ENCODE measurements at regions not wholly inside any gene's neighbourhood (a gene's known extent, or its start where the extent isn't known, plus 50 kb on each side); places are given as distances from the start of the nearest gene placed in this dataset.

DNA sequence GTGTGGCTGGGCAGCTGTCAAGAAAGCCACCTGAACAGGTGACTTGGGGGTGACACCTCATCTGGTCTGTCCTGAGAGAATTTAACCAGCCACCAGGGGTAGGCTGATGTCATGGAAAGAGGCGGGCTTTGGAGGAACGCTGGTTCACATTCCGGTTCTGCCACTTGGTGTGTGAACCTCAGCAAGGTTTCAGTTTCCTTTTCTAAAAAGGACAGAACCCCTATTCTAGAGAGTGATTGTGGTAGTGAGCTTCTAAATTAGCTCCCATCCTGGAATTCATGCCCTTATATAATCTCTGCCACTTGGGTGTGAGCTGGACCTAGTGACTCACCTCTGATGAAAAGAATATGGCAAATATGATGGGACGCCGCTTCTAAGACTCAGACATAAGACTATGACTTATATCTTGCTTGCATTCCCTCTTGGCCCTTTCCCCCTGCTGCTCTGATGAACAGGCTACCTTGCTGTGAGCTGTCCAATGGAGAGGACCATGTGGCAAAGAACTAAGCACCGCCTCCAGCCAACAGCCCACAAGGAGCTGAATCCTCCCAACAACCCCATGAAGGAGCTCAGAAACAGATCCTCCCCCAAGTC lies 332.1 kb downstream of the RRAGC start:
- H3K4me1 Mint-ChIP-seq (ENCODE audit: low read depth) = peaks cover 17% of the 10 kb centered on the region
- peaks cover 4% of the 10 kb centered on the region for H3K36me3 Mint-ChIP-seq (ENCODE audit: low read depth)
- peak; percentile 67 for DNase-seq (ENCODE audit: low spot score)
- peak overlapping the region; percentile 49 for H3K4me3 Mint-ChIP-seq
- peaks cover 13% of the 10 kb centered on the region for H3K9me3 Mint-ChIP-seq
- peak overlapping the region; percentile 86 for H3K27ac Mint-ChIP-seq
- peaks cover 11% of the 10 kb centered on the region for H3K27me3 Mint-ChIP-seq (ENCODE audit: low read depth)

DNA sequence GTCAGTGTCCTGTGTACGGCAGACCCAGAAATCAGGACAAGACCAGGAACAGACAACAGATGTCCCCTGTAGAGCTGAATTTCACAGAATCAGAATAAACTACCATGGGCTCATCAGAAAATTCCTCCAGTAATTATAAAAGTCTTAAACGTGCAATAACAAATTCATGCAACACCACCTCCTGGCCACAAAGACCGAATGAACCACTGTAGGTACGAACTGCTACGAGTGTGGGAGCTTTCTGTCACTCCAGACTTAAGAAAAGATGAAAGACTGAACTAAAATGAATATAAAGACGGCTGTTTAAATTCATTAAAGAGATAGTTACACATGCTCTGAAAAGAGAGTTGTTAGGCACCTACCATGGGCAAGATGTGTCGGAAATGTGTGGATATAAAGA lies 333.5 kb downstream of the RRAGC start:
- H3K27ac Mint-ChIP-seq = peak overlapping the region; percentile 70
- H3K36me3 Mint-ChIP-seq (ENCODE audit: low read depth) = peaks cover 4% of the 10 kb centered on the region
- peaks cover 14% of the 10 kb centered on the region for H3K27me3 Mint-ChIP-seq (ENCODE audit: low read depth)
- peaks cover 13% of the 10 kb centered on the region for H3K9me3 Mint-ChIP-seq
- peaks cover 17% of the 10 kb centered on the region for H3K4me1 Mint-ChIP-seq (ENCODE audit: low read depth)
- DNase-seq (ENCODE audit: low spot score) = no peak
- no peak overlapping the region for H3K4me3 Mint-ChIP-seq

DNA sequence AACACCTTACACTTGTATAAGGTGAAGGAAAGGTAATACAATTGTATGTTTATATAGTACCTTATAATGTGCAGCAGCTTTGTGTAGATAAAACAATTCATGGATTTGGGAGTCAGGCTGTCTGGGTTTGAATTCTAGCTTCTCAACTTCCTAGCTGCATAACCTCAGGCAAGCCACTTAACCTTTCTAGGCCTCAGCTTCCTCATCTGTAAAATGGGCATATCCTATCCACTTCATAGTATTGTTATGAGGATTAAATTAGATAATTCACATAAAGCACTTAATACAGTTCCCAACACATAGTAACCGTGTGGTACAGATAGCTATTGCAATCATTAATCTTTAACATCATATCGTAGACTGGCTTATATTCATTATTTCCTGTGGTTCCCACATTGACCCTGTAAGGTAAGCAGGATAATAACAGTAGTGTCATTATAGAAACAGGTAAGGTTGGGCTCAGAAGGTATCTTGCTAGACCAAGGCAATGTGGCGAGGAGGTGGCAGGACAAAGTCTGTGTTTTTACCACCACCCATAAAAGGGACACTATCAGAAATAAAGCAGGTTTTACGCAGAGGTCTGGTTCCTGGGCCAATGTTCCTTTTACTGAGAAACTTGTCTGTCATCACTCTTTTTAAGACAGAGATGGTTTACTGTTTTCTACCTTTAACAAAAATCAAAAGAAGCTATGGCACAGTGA lies 334.1 kb downstream of the RRAGC start:
- H3K9me3 Mint-ChIP-seq = peaks cover 10% of the 10 kb centered on the region
- peaks cover 17% of the 10 kb centered on the region for H3K4me1 Mint-ChIP-seq (ENCODE audit: low read depth)
- H3K27ac Mint-ChIP-seq = no peak overlapping the region
- H3K4me3 Mint-ChIP-seq = no peak overlapping the region
- no peak for DNase-seq (ENCODE audit: low spot score)
- H3K27me3 Mint-ChIP-seq (ENCODE audit: low read depth) = peaks cover 15% of the 10 kb centered on the region
- H3K36me3 Mint-ChIP-seq (ENCODE audit: low read depth) = peaks cover 4% of the 10 kb centered on the region

DNA sequence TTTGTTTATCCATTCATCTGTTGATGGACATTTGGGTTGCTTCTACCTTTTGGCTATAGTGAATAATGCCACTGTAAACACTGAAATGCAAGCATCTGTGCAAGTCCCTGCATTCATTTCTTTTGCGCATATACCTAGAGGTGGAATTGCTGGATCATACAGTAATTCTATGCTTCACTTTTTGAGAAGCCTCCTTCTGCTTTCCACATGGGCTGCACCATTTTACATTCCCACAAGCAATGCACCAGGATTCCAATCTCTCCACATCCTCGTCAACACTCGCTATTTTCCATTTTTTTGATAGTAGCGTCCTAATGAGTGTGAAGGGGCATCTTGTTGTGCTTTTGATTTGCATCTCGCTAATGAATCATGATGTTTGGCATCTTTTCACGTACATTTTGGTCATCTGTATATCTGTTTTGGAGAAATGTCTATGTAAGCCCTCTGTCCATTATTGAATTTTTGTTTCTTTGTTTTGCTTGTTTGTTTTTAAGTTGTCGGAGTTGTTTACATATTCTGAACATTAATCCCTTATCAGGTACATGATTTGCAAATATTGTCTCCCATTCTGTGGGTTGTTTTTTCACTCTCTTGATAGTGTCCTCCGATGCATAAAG lies 335.4 kb downstream of the RRAGC start:
- Mint-ChIP-seq H3K9me3 (peaks cover 9% of the 10 kb centered on the region), H3K36me3 (ENCODE audit: low read depth) (peaks cover 4% of the 10 kb centered on the region), H3K4me3 (no peak overlapping the region), H3K27me3 (ENCODE audit: low read depth) (peaks cover 22% of the 10 kb centered on the region), H3K4me1 (ENCODE audit: low read depth) (peaks cover 19% of the 10 kb centered on the region), H3K27ac (no peak overlapping the region)
- DNase-seq (ENCODE audit: low spot score) = no peak

DNA sequence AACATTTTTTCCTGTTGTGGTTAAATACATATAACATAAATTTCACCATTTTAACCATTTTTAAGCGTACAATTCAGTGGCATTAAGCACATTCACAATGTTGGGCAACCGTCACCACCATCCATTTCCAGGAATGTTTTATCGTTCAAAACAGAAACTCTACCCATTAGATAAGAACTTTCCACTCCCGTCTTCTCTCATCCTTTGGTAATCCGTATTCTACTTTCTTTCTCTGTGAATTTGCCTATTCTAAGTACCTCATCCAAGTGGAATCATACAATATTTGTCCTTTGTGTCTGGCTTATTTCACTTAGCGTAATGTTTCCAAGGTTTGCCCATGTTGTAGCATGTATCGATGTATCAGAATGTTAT lies 336.0 kb downstream of the RRAGC start:
- Mint-ChIP-seq H3K4me3 (no peak overlapping the region), H3K4me1 (ENCODE audit: low read depth) (peaks cover 18% of the 10 kb centered on the region), H3K36me3 (ENCODE audit: low read depth) (peaks cover 3% of the 10 kb centered on the region), H3K27ac (no peak overlapping the region), H3K27me3 (ENCODE audit: low read depth) (peaks cover 23% of the 10 kb centered on the region), H3K9me3 (peaks cover 7% of the 10 kb centered on the region)
- no peak for DNase-seq (ENCODE audit: low spot score)

DNA sequence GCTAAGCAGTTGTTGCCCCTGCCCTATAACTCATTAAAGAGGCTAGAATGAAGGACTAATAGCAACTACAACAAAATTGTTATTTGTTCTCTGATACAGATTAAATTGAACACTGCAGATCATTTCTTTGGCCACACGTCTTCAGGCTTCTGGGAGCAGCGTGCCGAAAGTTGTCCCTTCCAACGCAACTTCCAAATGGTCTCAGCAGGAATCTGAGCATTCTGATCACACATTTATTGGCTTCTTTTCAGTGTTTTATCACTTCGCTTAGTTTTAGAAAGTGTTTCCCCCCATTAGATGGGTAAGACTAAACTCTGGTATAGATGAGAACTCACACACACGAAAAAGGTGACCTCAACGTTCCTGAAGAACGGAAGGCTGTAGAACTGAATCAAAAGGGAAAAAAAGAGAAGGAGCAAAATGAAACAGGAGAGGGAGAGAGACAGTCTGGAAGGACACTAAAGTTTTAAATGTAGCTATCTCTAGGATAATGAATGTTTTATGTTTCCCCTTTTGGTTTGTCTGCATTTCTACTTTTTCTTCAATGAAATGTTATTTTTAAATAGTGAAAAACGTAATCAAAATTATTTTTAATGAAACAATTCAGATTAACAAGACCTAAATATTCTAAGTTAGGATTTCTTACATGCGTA lies 336.5 kb downstream of the RRAGC start:
- DNase-seq (ENCODE audit: low spot score) = no peak
- H3K36me3 Mint-ChIP-seq (ENCODE audit: low read depth) = peaks cover under 1% of the 10 kb centered on the region
- peaks cover 26% of the 10 kb centered on the region for H3K27me3 Mint-ChIP-seq (ENCODE audit: low read depth)
- peaks cover 17% of the 10 kb centered on the region for H3K4me1 Mint-ChIP-seq (ENCODE audit: low read depth)
- peaks cover 5% of the 10 kb centered on the region for H3K9me3 Mint-ChIP-seq
- no peak overlapping the region for H3K27ac Mint-ChIP-seq
- no peak overlapping the region for H3K4me3 Mint-ChIP-seq

DNA sequence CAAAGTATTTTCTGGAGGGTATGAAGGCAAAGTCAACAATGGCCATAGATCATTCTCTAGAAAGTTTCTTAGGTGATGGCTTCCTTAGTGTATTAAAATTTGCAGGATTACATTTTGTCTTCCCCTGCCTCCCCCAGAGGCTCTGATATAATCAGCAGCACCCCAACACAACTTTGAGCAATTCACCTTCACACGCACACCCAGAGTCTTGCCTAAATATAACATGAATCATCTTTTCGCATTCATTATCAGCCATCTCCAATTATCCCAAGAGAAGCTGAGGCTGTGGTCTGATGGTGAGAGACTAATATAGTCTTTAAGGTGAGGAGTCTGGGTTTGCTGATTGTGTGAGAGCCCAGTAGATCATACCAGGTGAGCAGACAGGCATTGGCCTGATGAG lies 343.0 kb downstream of the RRAGC start:
- Mint-ChIP-seq H3K36me3 (ENCODE audit: low read depth) (no peaks in the 10 kb centered on the region), H3K27me3 (ENCODE audit: low read depth) (peaks cover 14% of the 10 kb centered on the region), H3K4me3 (no peak overlapping the region), H3K27ac (no peak overlapping the region), H3K4me1 (ENCODE audit: low read depth) (peaks cover 2% of the 10 kb centered on the region), H3K9me3 (no peaks in the 10 kb centered on the region)
- DNase-seq (ENCODE audit: low spot score) = no peak

DNA sequence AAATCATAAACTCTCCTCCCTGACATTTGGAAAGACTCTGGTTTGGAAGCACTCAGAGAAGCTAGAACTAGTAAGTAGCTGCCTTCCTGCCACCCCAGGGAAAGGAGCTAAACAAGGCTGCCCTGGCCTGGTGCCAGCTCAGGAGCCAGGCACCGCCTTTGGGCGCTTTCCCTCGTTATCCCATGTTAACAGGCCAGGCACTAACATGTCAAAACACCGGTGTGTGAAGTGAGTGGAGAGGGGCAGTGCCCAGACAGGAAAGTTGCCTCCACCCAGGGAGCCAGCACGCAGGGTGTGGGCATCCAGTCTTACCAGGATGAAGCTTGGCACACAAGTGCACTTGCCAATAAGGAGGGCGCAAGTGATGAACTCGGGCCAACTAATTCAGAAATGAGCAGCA lies 346.8 kb downstream of the RRAGC start:
- H3K27me3 Mint-ChIP-seq (ENCODE audit: low read depth) = peaks cover 23% of the 10 kb centered on the region
- DNase-seq (ENCODE audit: low spot score) = no peak
- H3K36me3 Mint-ChIP-seq (ENCODE audit: low read depth) = no peaks in the 10 kb centered on the region
- H3K27ac Mint-ChIP-seq = no peak overlapping the region
- H3K4me1 Mint-ChIP-seq (ENCODE audit: low read depth) = no peaks in the 10 kb centered on the region
- H3K4me3 Mint-ChIP-seq = no peak overlapping the region
- H3K9me3 Mint-ChIP-seq = no peaks in the 10 kb centered on the region

DNA sequence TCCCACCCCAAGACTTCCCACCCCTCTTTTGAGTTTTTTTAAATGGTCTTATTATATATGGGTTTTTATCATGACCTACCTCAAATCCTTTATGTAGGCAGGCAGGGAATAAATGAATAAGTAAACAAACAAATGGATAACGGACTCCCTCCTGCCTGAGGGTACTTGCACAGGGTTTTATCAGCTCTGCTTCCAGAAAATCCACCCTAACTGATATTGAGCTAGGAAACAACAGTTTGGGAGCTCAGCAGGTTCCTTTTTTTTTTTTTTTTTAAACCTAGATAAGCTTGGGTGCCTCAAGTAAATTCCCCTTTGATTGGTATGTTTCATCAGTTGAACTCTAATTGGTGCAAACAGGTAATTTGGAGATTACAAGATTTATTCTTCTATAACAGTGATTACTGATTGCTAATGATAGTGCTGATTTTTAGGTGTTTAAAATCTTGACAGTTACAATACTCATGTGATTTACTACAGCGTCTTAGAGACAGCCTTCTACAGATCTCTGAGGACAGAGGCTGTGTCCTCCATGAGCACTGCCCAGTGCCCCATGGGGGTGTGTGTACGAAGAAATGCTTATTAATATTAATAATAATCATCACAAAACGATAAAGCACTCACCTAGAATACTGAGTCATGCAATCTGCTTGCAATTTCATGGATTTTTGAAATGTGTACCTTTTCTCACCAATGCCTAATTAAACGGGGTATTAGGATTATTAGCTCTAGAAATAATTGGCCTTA lies 347.4 kb downstream of the RRAGC start:
- peaks cover 23% of the 10 kb centered on the region for H3K27me3 Mint-ChIP-seq (ENCODE audit: low read depth)

DNA sequence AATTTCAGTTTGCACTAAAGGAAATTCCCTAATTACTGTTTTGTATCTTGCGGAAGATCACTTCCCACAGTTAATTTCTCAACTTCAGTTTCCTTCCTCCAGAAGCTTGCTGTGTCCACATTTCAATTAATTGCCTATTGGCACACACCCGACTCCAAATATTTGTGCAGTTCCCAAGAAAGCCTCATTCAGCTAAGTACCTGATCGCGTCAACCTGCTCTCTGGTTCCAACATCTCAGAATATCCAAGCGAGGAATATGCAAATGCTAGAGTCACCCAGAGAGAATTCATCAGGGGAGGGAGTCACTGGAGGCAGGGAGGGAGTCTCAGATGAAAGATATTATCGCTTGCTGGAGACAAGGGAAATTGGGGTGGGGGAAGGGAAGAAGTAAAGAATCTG lies 351.3 kb downstream of the RRAGC start:
- Mint-ChIP-seq H3K27ac (no peak overlapping the region), H3K9me3 (no peaks in the 10 kb centered on the region), H3K27me3 (ENCODE audit: low read depth) (peaks cover 45% of the 10 kb centered on the region), H3K4me1 (ENCODE audit: low read depth) (no peaks in the 10 kb centered on the region), H3K4me3 (no peak overlapping the region), H3K36me3 (ENCODE audit: low read depth) (no peaks in the 10 kb centered on the region)
- no peak for DNase-seq (ENCODE audit: low spot score)

More for the DNA sequence above, 347.4 kb downstream of the RRAGC start:
- H3K27ac Mint-ChIP-seq = no peak overlapping the region
- H3K36me3 Mint-ChIP-seq (ENCODE audit: low read depth) = no peaks in the 10 kb centered on the region
- H3K4me3 Mint-ChIP-seq = no peak overlapping the region
- no peaks in the 10 kb centered on the region for H3K4me1 Mint-ChIP-seq (ENCODE audit: low read depth)
- no peak for DNase-seq (ENCODE audit: low spot score)
- H3K9me3 Mint-ChIP-seq = no peaks in the 10 kb centered on the region

DNA sequence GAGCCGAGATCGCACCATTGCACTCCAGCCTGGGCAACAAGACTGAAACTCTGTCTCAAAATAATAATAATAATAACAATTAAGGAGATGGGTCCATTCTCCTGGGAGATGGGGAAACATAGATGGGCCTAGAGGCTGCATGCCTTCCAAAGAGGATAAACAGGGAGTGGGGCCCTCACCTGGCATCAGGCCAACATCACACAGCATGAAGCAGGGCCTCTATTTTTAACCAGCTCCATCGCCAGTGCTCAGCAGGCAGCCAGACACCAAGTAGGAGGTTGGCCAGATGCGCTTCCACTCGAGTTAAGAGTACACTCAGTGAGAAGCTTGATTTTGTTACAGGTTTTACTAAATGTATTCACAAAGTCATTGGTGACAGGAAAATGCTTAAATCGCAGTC lies 352.0 kb downstream of the RRAGC start:
- Mint-ChIP-seq H3K27me3 (ENCODE audit: low read depth) (peaks cover 47% of the 10 kb centered on the region), H3K4me1 (ENCODE audit: low read depth) (no peaks in the 10 kb centered on the region), H3K9me3 (no peaks in the 10 kb centered on the region), H3K27ac (no peak overlapping the region), H3K4me3 (no peak overlapping the region), H3K36me3 (ENCODE audit: low read depth) (no peaks in the 10 kb centered on the region)
- DNase-seq (ENCODE audit: low spot score) = no peak

DNA sequence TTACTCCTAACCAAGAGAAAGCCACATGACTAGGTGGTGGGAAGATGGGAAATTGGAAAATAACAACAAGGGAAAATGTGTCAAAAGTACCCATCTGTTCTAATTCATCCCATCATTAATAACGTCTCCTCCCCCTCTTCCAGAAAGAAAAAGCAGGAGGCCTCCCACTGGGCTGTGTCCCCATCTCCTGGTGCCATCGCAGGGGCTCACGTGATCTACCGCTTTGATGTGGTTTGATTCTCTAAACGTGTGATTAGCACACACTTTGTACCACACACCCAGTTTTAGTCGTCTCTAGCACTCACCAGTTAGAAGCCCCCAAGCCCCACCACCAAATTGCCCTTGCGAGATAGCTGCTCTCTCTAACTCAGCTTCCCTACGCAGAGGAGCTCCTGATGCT lies 353.6 kb downstream of the RRAGC start:
- DNase-seq (ENCODE audit: low spot score) = no peak
- Mint-ChIP-seq H3K27ac (no peak overlapping the region), H3K9me3 (no peaks in the 10 kb centered on the region), H3K4me3 (no peak overlapping the region), H3K27me3 (ENCODE audit: low read depth) (peaks cover 45% of the 10 kb centered on the region), H3K36me3 (ENCODE audit: low read depth) (no peaks in the 10 kb centered on the region), H3K4me1 (ENCODE audit: low read depth) (no peaks in the 10 kb centered on the region)

DNA sequence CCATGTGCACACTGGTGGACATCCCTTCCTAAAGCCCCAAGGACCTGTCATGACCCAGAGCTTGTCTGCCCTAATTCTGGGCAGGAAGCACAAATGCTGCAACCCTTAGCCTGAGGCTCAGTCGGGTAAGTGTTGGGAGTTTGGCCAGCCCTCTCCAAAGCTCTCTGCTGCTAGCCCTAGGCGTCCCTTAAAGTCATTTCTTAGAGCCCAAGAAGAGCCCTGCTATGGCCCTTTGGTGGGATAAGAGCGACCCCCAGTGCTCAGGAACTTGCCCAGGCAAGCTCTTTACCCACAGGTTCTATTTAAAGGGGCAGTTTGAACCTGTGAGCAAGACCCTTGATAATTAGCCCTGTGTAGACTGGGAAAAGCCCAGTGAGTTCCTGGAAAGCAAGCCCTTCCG lies 356.8 kb downstream of the RRAGC start:
- Mint-ChIP-seq H3K27ac (no peak overlapping the region), H3K4me3 (no peak overlapping the region), H3K36me3 (ENCODE audit: low read depth) (no peaks in the 10 kb centered on the region), H3K27me3 (ENCODE audit: low read depth) (peaks cover 32% of the 10 kb centered on the region), H3K4me1 (ENCODE audit: low read depth) (peaks cover 4% of the 10 kb centered on the region), H3K9me3 (no peaks in the 10 kb centered on the region)
- no peak for DNase-seq (ENCODE audit: low spot score)

DNA sequence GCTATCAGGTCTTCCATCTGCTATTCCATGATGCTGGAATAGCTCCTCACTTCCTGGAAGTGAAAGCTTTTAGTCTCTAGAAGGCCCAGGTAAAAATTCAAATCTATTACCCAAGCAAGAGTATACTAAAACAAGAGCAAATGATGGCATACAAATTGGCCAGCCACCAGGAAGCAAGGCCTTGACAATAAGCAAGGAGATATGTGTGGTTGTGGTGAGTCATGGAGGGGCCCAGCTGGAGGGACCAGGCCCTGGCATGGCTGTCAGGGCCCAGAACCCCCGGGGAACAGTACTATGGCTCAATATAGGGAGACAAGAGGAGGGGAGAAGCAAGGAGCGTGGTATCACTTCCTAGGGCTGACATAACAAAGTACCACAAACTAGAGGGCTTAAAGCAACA lies 358.7 kb downstream of the RRAGC start:
- H3K9me3 Mint-ChIP-seq = no peaks in the 10 kb centered on the region
- no peaks in the 10 kb centered on the region for H3K36me3 Mint-ChIP-seq (ENCODE audit: low read depth)
- H3K27me3 Mint-ChIP-seq (ENCODE audit: low read depth) = peaks cover 29% of the 10 kb centered on the region
- no peak overlapping the region for H3K27ac Mint-ChIP-seq
- peaks cover 4% of the 10 kb centered on the region for H3K4me1 Mint-ChIP-seq (ENCODE audit: low read depth)
- H3K4me3 Mint-ChIP-seq = no peak overlapping the region
- DNase-seq (ENCODE audit: low spot score) = no peak

Data from T-helper 2 cell treated with Interferon-gamma antibody and Interleukin-4, amounts not matched to agents 5 μg/mL and 100 μg/mL, for 36 hours (primary cell).